Fibroblast of mammary gland (primary cell): ENCODE measurements at regions not wholly inside any gene's neighbourhood (a gene's known extent, or its start where the extent isn't known, plus 50 kb on each side); places are given as distances from the start of the nearest gene placed in this dataset.
"Not testable (repeated sequence)": the region's sequence is repeated elsewhere in the genome, so short reads cannot be mapped to it uniquely, and the experiment has no call there.

Source experiments
- DNase-seq: peaks from one replicate; pipeline ENCODE4 v3.0.0-alpha.2; 2010; ENCODE audit warnings: low read depth
- H3K4me3 ChIP-seq: 2 replicates; pipeline ENCODE4 v1.5.1; 2011; ENCODE audit warnings: low read depth, mild to moderate bottlenecking, low read length, moderate library complexity; ENCODE audit not compliant: control insufficient read depth
- CTCF ChIP-seq: conservative IDR thresholded peaks from 2 replicates; pipeline ENCODE4 v1.5.1; 2011; ENCODE audit warnings: low read depth, low read length, inconsistent platforms; ENCODE audit not compliant: control insufficient read depth, insufficient read depth

- no peak for TF ChIP-seq CTCF
- DNase-seq = no peak
- no peak overlapping the region for H3K4me3 ChIP-seq
These were observed 152.3 kb upstream of the MAD2L1 start for GRCh38 chr4:120218981-120219380.

- H3K4me3 ChIP-seq = no peak overlapping the region
- DNase-seq = no peak
- TF ChIP-seq CTCF = no peak
These were observed 148.7 kb upstream of the MAD2L1 start for GRCh38 chr4:120215350-120215749.

- DNase-seq = no peak
- no peak for TF ChIP-seq CTCF
- H3K4me3 ChIP-seq = no peak overlapping the region
These were observed 144.9 kb upstream of the MAD2L1 start for GRCh38 chr4:120211408-120212015.

GRCh38 chr4:120209706-120210105, 143.1 kb upstream of the MAD2L1 start:
- no peak for DNase-seq
- H3K4me3 ChIP-seq = no peak overlapping the region
- TF ChIP-seq CTCF = no peak

GRCh38 chr4:120207021-120207420, 140.4 kb upstream of the MAD2L1 start:
- H3K4me3 ChIP-seq = no peak overlapping the region
- no peak for TF ChIP-seq CTCF
- DNase-seq = no peak

- TF ChIP-seq CTCF = no peak
- H3K4me3 ChIP-seq = no peak overlapping the region
- no peak for DNase-seq
These were observed 135.6 kb upstream of the MAD2L1 start for GRCh38 chr4:120202222-120202621.

- not testable (repeated sequence) for H3K4me3 ChIP-seq, DNase-seq
These were observed 134.0 kb upstream of the MAD2L1 start for GRCh38 chr4:120200573-120201110.
